ENCODE measurements at regions not wholly inside any gene's neighbourhood (a gene's known extent, or its start where the extent isn't known, plus 50 kb on each side); places are given as distances from the start of the nearest gene placed in this dataset.

DNA sequence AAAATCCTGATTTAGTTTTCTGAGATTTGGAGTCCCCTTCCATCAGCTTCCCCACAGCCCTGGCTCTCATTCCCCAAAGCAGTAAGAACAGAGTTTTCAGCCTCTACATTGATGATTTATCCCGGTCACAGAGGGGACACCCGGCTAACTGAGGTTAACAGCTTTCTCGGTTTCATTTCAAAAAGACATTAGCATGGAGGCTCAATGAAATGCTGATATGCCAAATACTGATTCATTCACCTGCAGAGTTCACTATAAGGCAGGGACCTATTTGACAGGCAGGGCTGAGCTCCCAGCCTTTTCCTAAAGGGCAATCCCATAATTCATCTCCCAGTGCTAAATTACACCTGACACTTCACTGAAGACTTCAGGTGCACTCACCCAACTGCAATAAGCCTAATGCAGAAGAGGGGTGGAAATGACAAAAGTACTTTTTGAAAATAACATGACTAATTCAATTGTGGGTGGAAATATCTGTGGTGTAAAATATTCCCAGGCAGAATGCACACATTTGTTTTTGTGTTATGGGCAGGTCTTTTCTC lies 99.8 kb upstream of the PMFBP1 start:
- H3K27me3 Mint-ChIP-seq = no peaks in the 10 kb centered on the region

DNA sequence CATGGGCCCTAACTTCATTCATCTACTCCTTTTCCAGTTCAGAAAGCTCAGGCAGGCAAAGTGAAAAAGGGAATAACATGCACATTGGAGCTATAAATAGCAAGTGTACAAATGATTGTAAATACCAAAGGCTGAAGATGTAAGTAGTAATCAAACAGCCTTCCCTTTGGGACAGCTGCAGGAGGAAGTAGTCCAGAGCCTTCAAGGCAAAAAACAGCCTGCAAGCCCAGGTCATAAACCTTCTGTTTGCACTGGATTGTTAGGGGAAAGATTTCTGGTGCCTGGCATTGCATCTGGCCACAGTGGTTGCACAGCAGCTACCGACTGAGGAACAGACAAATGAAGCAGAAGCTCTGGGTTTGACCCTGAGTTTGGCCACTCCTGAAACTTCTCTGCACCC lies 98.6 kb upstream of the PMFBP1 start:
- no peak overlapping the region for H3K27ac Mint-ChIP-seq
- H3K27me3 Mint-ChIP-seq = no peaks in the 10 kb centered on the region
- H3K4me1 Mint-ChIP-seq (ENCODE audit: low read depth) = peaks cover 6% of the 10 kb centered on the region
- intact Hi-C loops (cut with micrococcal nuclease) = no loop called here
- H3K36me3 Mint-ChIP-seq (ENCODE audit: low read depth) = no peaks in the 10 kb centered on the region
- no peaks in the 10 kb centered on the region for H3K9me3 Mint-ChIP-seq
- no peak overlapping the region for H3K4me3 Mint-ChIP-seq

More for the DNA sequence above, 99.8 kb upstream of the PMFBP1 start:
- no peak overlapping the region for H3K4me3 Mint-ChIP-seq
- H3K9me3 Mint-ChIP-seq = no peaks in the 10 kb centered on the region
- H3K36me3 Mint-ChIP-seq (ENCODE audit: low read depth) = no peaks in the 10 kb centered on the region
- no peak overlapping the region for H3K27ac Mint-ChIP-seq
- H3K4me1 Mint-ChIP-seq (ENCODE audit: low read depth) = peaks cover 6% of the 10 kb centered on the region
- intact Hi-C loops (cut with micrococcal nuclease) = no loop called here

- Mint-ChIP-seq H3K9me3 (no peaks in the 10 kb centered on the region), H3K27me3 (no peaks in the 10 kb centered on the region), H3K27ac (no peak overlapping the region), H3K4me3 (no peak overlapping the region), H3K4me1 (ENCODE audit: low read depth) (peaks cover 6% of the 10 kb centered on the region), H3K36me3 (ENCODE audit: low read depth) (no peaks in the 10 kb centered on the region)
- intact Hi-C loops (cut with micrococcal nuclease) = no loop called here
Observed at GRCh38 chr16:72266836-72267235, 94.9 kb upstream of the PMFBP1 start.

GRCh38 chr16:72264771-72265170 lies 92.8 kb upstream of the PMFBP1 start:
- Mint-ChIP-seq H3K36me3 (ENCODE audit: low read depth) (no peaks in the 10 kb centered on the region), H3K27ac (no peak overlapping the region), H3K9me3 (peaks cover 1% of the 10 kb centered on the region), H3K4me1 (ENCODE audit: low read depth) (peaks cover 5% of the 10 kb centered on the region), H3K4me3 (no peak overlapping the region), H3K27me3 (no peaks in the 10 kb centered on the region)
- intact Hi-C loops (cut with micrococcal nuclease) = no loop called here

DNA sequence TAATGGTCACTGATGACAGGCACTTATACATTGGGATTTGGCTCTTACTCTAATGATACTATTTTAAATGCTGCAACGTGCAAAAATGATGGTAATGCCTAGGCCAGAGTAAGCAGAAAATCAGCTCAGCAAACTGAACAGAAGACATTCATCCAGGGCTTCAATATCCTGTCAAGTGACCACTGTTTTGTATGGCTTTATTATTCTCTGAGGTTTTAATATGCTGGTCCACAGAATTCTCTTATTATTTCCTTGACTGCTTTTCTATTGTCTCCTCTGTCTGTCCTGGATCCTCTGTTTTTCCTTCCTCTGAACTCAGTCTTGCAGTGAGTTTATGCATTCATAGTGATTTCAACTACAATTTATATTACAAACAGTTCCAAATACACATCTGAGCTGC lies 90.8 kb upstream of the PMFBP1 start:
- no peaks in the 10 kb centered on the region for H3K4me1 Mint-ChIP-seq (ENCODE audit: low read depth)
- H3K36me3 Mint-ChIP-seq (ENCODE audit: low read depth) = no peaks in the 10 kb centered on the region
- H3K9me3 Mint-ChIP-seq = peaks cover 11% of the 10 kb centered on the region
- no peak overlapping the region for H3K27ac Mint-ChIP-seq
- no peak overlapping the region for H3K4me3 Mint-ChIP-seq
- no peaks in the 10 kb centered on the region for H3K27me3 Mint-ChIP-seq
- intact Hi-C loops (cut with micrococcal nuclease) = no loop called here

DNA sequence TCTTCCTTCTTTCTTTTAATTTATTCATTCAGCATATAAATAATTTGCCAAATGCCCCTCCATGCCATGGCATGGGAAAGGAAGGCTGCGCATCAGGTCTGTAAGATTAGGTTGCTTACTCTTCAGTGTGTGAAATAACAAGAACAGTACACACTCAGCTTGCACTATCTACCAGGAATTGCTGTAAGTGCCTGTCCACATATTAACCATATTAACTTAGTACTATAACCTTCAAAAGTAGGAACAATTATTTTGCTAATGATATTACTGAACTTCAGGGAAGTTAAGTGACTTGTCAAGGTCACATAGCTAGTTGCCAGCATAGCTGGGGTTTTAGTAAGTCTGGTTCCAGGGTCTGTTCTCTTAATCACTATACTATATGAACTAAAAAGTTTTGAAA lies 89.2 kb upstream of the PMFBP1 start:
- H3K4me3 Mint-ChIP-seq = no peak overlapping the region
- no peaks in the 10 kb centered on the region for H3K27me3 Mint-ChIP-seq
- intact Hi-C loops (cut with micrococcal nuclease) = no loop called here
- H3K4me1 Mint-ChIP-seq (ENCODE audit: low read depth) = no peaks in the 10 kb centered on the region
- H3K36me3 Mint-ChIP-seq (ENCODE audit: low read depth) = no peaks in the 10 kb centered on the region
- H3K27ac Mint-ChIP-seq = no peak overlapping the region
- H3K9me3 Mint-ChIP-seq = peaks cover 11% of the 10 kb centered on the region

GRCh38 chr16:72256398-72257066 lies 84.6 kb upstream of the PMFBP1 start:
- intact Hi-C loops (cut with micrococcal nuclease) = no loop called here
- H3K27ac Mint-ChIP-seq = no peak overlapping the region
- H3K9me3 Mint-ChIP-seq = peaks cover 11% of the 10 kb centered on the region
- H3K4me1 Mint-ChIP-seq (ENCODE audit: low read depth) = no peaks in the 10 kb centered on the region
- H3K4me3 Mint-ChIP-seq = no peak overlapping the region
- H3K36me3 Mint-ChIP-seq (ENCODE audit: low read depth) = no peaks in the 10 kb centered on the region
- H3K27me3 Mint-ChIP-seq = no peaks in the 10 kb centered on the region

DNA sequence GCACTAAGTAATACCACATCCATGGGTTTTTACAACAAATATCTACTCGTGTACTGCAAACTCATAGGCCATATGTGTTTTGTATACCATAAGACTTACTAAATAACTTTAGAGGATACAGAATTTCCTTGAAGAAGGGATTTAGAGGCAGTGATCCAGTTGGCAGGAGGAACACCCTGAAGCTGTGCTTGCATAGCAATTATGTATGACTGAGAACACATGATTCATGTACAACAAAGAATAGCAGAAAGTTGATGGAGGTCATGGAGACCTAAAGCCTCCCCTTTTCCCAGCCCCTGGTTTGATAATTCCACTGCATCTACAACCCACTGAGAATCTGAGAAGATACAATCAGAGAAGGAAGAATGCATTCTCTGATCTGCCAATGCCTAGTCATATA lies 83.8 kb upstream of the PMFBP1 start:
- Mint-ChIP-seq H3K4me3 (no peak overlapping the region), H3K27ac (no peak overlapping the region), H3K4me1 (ENCODE audit: low read depth) (no peaks in the 10 kb centered on the region), H3K27me3 (no peaks in the 10 kb centered on the region), H3K36me3 (ENCODE audit: low read depth) (no peaks in the 10 kb centered on the region), H3K9me3 (peaks cover 11% of the 10 kb centered on the region)
- intact Hi-C loops (cut with micrococcal nuclease) = no loop called here

DNA sequence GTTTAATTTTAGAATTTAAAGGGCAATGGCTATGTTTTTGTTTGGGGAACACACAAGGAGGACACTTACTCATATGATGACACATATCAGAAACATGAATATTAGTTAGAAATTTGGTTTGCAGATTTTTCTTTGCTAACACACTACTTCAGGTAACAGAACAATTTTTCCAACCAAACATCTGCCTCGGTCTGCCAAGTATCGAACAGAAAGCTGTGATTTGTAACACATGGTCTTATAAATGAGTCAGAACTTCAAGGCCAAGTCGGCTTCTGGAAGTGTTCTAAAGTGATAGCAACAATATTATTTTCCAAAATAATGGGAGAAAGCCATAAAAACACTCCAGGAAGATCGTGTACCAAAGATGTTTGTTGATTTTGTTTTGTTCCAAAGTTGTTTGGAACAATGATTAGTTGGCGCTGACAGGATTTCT lies 75.9 kb upstream of the PMFBP1 start:
- no peaks in the 10 kb centered on the region for H3K9me3 Mint-ChIP-seq
- H3K36me3 Mint-ChIP-seq (ENCODE audit: low read depth) = no peaks in the 10 kb centered on the region
- no peaks in the 10 kb centered on the region for H3K27me3 Mint-ChIP-seq
- no peak overlapping the region for H3K4me3 Mint-ChIP-seq
- H3K27ac Mint-ChIP-seq = no peak overlapping the region
- H3K4me1 Mint-ChIP-seq (ENCODE audit: low read depth) = no peaks in the 10 kb centered on the region
- intact Hi-C loops (cut with micrococcal nuclease) = no loop called here

DNA sequence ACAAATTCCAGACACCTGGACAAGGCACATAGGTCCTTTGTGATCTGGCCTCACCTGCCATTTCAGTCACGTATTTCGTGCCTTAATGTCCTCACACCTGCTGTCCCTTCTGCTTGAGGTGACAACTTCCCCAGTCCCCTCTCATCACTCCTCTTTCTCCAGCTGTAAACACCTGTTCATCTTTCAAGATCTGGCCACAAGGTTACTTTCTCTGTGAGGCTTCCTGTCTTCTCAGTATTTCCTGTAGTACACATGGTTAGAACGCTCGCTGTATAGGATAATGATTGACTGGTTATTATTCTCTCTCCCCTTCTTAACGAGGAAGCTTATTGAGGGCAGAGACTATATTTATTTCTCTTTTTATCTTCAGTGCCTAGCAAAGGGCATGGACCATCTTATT lies 74.5 kb upstream of the PMFBP1 start:
- H3K27me3 Mint-ChIP-seq = no peaks in the 10 kb centered on the region
- no peaks in the 10 kb centered on the region for H3K4me1 Mint-ChIP-seq (ENCODE audit: low read depth)
- no peaks in the 10 kb centered on the region for H3K36me3 Mint-ChIP-seq (ENCODE audit: low read depth)
- intact Hi-C loops (cut with micrococcal nuclease) = no loop called here
- H3K9me3 Mint-ChIP-seq = no peaks in the 10 kb centered on the region
- no peak overlapping the region for H3K4me3 Mint-ChIP-seq
- H3K27ac Mint-ChIP-seq = no peak overlapping the region

DNA sequence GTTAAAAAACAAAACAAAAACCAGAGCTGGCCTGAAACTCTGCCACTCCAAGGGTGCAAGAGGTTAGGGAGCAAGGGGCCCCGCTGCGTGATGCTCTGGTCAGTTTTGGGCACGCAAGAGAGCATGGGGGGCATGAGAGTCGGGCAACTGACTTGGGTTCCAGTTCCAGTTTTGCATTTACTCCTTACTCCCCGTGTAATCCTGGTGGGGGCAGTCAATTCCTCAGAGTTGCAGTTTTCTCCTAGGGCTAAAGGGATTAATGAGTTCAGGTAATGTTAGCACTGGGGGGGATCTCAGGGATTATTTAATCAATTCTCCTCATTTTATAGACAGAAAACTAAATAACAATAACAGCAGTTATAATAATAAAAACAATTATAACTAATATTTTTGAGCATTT lies 72.9 kb upstream of the PMFBP1 start:
- H3K9me3 Mint-ChIP-seq = no peaks in the 10 kb centered on the region
- no peaks in the 10 kb centered on the region for H3K4me1 Mint-ChIP-seq (ENCODE audit: low read depth)
- no peak overlapping the region for H3K27ac Mint-ChIP-seq
- no peak overlapping the region for H3K4me3 Mint-ChIP-seq
- no peaks in the 10 kb centered on the region for H3K27me3 Mint-ChIP-seq
- intact Hi-C loops (cut with micrococcal nuclease) = no loop called here
- no peaks in the 10 kb centered on the region for H3K36me3 Mint-ChIP-seq (ENCODE audit: low read depth)

GRCh38 chr16:72243621-72244020 lies 71.7 kb upstream of the PMFBP1 start:
- Mint-ChIP-seq H3K27ac (no peak overlapping the region), H3K36me3 (ENCODE audit: low read depth) (no peaks in the 10 kb centered on the region), H3K9me3 (no peaks in the 10 kb centered on the region), H3K27me3 (no peaks in the 10 kb centered on the region), H3K4me1 (ENCODE audit: low read depth) (no peaks in the 10 kb centered on the region), H3K4me3 (no peak overlapping the region)
- intact Hi-C loops (cut with micrococcal nuclease) = loop anchor here (2.0 kb wide), 1 partner anchor 223 kb away; no protein-coding TSS in a partner anchor

DNA sequence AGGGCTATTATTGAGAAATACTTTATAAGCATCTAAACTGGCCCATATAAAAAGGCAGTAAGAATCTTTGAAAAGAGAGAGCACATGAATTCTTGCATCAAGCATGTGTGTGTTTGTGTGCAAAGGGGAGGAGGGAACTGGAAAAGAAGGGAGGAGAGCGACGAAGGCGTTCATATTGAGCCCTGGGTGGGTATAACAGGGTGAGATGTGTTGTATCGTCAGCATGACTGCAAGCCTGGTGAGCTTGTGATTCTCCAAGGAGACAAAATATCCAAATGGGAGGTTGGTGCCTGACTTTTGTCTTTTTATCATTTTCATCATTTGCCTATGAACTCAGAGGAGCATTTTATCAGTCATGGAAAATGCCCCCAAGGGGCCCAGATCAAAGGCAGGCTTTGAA lies 70.8 kb upstream of the PMFBP1 start:
- Mint-ChIP-seq H3K27me3 (no peaks in the 10 kb centered on the region), H3K27ac (no peak overlapping the region), H3K4me3 (no peak overlapping the region), H3K4me1 (ENCODE audit: low read depth) (no peaks in the 10 kb centered on the region), H3K9me3 (no peaks in the 10 kb centered on the region), H3K36me3 (ENCODE audit: low read depth) (no peaks in the 10 kb centered on the region)
- intact Hi-C loops (cut with micrococcal nuclease) = loop anchor here (2.0 kb wide), 1 partner anchor 224 kb away; no protein-coding TSS in a partner anchor

DNA sequence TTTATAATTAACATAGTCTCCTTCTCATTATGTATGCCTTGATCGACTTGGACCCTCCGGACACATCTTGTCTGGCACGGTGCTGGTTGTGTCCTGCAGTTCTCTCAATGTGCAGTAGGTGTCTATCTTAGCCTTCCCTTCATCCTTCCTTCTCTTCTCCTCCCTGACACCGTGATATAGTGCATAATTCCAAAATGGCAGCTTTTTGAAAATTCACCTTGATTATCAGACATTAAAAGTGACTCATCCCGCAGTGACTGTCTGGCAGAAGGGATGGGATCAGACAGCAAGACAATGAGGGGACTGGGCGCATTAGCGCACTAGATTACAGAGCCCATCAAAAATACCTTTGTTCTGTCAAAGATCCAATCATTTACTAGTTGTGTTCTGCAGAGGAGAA lies 70.0 kb upstream of the PMFBP1 start:
- Mint-ChIP-seq H3K27me3 (no peaks in the 10 kb centered on the region), H3K9me3 (no peaks in the 10 kb centered on the region), H3K27ac (no peak overlapping the region), H3K4me3 (no peak overlapping the region), H3K4me1 (ENCODE audit: low read depth) (no peaks in the 10 kb centered on the region), H3K36me3 (ENCODE audit: low read depth) (no peaks in the 10 kb centered on the region)
- intact Hi-C loops (cut with micrococcal nuclease) = loop anchor here (2.0 kb wide), 1 partner anchor 225 kb away; no protein-coding TSS in a partner anchor

DNA sequence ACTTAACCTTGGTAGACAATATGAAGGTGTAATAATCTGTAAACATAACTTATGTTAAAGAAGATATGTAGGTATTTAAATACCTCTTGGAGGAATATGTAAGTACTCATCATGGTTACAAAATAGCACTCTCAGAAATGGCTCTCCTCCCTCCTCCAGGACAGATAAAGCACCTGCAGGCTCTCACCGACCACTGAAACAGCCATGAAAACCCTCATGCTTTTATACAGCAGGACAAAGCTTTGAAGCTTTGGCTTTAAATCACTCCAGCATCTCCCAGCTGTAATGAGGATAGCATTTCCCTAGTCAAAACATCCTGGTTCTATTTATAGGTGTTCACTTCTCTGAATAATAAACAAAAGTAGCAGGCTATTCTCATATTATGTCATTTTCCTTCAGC lies 69.1 kb upstream of the PMFBP1 start:
- no peaks in the 10 kb centered on the region for H3K27me3 Mint-ChIP-seq
- H3K4me1 Mint-ChIP-seq (ENCODE audit: low read depth) = no peaks in the 10 kb centered on the region
- H3K9me3 Mint-ChIP-seq = no peaks in the 10 kb centered on the region
- intact Hi-C loops (cut with micrococcal nuclease) = no loop called here
- no peaks in the 10 kb centered on the region for H3K36me3 Mint-ChIP-seq (ENCODE audit: low read depth)
- H3K27ac Mint-ChIP-seq = no peak overlapping the region
- no peak overlapping the region for H3K4me3 Mint-ChIP-seq
